WERI-Rb-1 (cell line): ENCODE measurements at regions not wholly inside any gene's neighbourhood (a gene's known extent, or its start where the extent isn't known, plus 50 kb on each side); places are given as distances from the start of the nearest gene placed in this dataset.

Experiments
- DNase-seq: peaks from one replicate; pipeline ENCODE4 v3.0.0-alpha.2; 2020
- H3K27ac ChIP-seq: fragments of 250-450 bp; sonication (Bioruptor Pico); 2 replicates; pipeline ENCODE4 v1.5.1; 2020; ENCODE audit warnings: mild to moderate bottlenecking, moderate library complexity
- H3K27me3 ChIP-seq: fragments of 250-450 bp; sonication (Bioruptor Pico); 2 replicates; pipeline ENCODE4 v1.5.1; 2021; ENCODE audit warnings: mild to moderate bottlenecking, low read depth, moderate library complexity; ENCODE audit not compliant: insufficient read depth, severe bottlenecking
- H3K36me3 ChIP-seq: fragments of 250-450 bp; sonication (Bioruptor Pico); 2 replicates; pipeline ENCODE4 v1.5.1; 2020; ENCODE audit warnings: mild to moderate bottlenecking, moderate library complexity
- H3K4me3 ChIP-seq: 2 replicates; pipeline ENCODE4 v1.5.1; 2011; ENCODE audit warnings: low read depth, mild to moderate bottlenecking, control low read depth, low read length
- H3K9me3 ChIP-seq: fragments of 250-450 bp; sonication (Bioruptor Pico); 2 replicates; pipeline ENCODE4 v1.5.1; 2021; ENCODE audit warnings: mild to moderate bottlenecking, moderate library complexity; ENCODE audit not compliant: severe bottlenecking
- TF ChIP-seq, protein P1 (sequence below): IDR thresholded peaks from 2 replicates; pipeline ENCODE4 v1.5.1; 2011; ENCODE audit warnings: low read depth, mild to moderate bottlenecking, control low read depth, inconsistent platforms, low read length

DNA sequence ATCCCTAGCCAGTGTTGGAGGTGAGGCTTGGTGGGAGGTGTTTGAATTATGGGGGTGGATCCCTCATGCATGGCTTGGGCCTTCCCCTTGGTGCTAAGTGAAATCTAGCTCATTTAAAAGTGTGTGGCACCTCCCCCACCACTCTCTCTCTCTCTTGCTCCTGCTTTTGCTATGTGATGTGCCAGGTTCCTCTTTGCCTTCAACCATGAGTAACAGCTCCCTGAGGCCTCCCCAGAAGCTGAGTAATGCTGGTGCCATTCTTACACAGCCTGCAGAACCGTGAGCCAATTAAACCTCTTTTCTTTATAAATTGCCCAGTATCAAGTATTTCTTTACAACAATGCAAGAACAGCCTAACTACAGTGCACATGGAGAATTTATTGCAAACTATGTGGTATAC lies 188.8 kb upstream of the POT1 start:
- DNase-seq = no peak
- Histone ChIP-seq H3K36me3 (no peaks in the 10 kb centered on the region), H3K27me3 (no peaks in the 10 kb centered on the region), H3K9me3 (no peaks in the 10 kb centered on the region), H3K4me3 (no peak overlapping the region), H3K27ac (no peak overlapping the region)
- TF ChIP-seq, protein P1, sequence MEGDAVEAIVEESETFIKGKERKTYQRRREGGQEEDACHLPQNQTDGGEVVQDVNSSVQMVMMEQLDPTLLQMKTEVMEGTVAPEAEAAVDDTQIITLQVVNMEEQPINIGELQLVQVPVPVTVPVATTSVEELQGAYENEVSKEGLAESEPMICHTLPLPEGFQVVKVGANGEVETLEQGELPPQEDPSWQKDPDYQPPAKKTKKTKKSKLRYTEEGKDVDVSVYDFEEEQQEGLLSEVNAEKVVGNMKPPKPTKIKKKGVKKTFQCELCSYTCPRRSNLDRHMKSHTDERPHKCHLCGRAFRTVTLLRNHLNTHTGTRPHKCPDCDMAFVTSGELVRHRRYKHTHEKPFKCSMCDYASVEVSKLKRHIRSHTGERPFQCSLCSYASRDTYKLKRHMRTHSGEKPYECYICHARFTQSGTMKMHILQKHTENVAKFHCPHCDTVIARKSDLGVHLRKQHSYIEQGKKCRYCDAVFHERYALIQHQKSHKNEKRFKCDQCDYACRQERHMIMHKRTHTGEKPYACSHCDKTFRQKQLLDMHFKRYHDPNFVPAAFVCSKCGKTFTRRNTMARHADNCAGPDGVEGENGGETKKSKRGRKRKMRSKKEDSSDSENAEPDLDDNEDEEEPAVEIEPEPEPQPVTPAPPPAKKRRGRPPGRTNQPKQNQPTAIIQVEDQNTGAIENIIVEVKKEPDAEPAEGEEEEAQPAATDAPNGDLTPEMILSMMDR = no peak

DNA sequence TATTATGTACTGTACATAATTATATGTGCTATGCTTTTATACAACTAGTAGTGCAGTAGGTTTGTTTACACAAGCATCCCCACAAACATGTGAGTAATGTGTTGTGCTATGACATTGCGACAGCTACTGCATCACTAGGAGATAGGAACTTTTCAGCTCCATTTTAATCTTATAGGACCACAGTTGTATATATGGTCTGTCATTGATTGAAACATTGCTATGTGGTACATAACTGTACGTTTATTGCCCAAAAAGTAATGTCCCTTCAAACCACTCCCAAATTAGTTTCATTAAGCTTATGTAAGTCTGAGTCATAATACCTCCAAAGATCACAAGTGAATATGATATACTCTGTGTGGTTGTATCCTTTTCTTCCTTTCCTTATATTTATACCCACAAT lies 183.2 kb upstream of the POT1 start:
- TF ChIP-seq, protein P1 = no peak
- H3K27me3 ChIP-seq = no peaks in the 10 kb centered on the region
- no peaks in the 10 kb centered on the region for H3K36me3 ChIP-seq
- H3K27ac ChIP-seq = no peak overlapping the region
- H3K4me3 ChIP-seq = no peak overlapping the region
- H3K9me3 ChIP-seq = no peaks in the 10 kb centered on the region
- DNase-seq = no peak

DNA sequence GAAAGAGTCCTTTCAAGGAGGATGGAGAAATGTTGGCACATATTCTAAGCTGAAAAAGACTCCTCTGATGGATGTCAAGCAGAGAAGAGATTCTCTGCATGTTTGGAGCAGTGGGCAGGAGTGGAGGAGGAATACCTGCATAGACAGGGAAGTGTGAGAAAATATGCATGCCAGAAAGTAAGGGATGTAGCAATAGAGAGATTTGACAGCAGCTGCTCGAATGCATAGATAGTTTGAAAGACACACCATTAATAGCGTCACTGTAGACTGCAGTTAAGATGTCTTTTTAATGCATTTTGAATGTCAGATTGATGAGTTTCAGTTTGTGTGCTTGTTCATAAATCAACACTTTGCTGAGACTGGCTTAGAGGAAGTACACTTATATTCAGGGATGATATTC lies 169.9 kb upstream of the POT1 start:
- Histone ChIP-seq H3K36me3 (no peaks in the 10 kb centered on the region), H3K27me3 (no peaks in the 10 kb centered on the region), H3K4me3 (no peak overlapping the region), H3K27ac (no peak overlapping the region), H3K9me3 (no peaks in the 10 kb centered on the region)
- TF ChIP-seq, protein P1 = no peak
- no peak for DNase-seq

DNA sequence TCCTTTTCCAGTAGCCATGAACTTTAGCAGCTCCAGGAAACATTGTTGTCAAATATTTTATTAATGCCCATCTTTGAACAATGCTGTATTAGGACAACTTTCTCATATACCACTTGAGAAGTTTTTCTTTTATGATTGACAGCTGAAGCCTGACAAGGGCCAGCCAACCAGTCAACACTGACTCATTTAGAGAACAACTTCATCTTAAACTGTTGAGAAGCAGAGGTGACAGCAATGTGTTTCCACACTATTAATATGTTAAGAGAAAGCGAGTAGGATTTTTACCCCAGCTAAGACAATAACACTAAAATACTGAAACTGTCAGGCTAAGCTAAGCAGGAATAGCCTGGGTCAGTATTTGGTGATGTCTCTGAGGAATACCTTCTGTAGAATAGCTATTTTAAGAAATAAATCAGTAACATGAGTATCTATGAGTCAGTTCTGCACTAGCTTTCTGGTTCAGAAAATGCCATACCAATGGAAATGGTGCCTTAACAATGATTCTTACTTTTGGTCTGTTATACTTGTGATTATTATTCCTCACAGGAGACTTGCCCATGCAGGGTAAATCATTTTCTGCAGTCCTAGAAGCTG lies 168.8 kb upstream of the POT1 start:
- no peak for DNase-seq
- TF ChIP-seq, protein P1 = no peak
- no peak overlapping the region for H3K4me3 ChIP-seq

DNA sequence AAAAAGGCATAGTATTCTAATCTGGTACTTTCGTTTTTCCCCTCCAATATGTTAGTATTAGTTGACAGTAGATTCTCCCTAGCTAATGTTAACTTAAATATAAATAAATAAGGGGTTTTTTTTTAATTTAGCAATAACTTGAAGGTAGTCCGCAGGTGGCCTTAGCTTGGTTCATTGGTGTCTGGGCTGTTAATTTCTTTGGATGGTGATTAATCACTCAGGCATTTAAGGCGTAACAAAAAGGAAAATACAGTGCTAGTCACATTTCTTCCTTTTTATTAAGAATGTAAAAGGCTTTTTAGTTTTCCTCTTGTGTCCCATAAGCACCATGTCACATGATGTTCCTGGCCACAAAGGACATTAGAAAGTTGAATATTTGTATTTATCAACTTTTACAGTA lies 161.0 kb upstream of the POT1 start:
- H3K36me3 ChIP-seq = no peaks in the 10 kb centered on the region
- no peak for DNase-seq
- no peak overlapping the region for H3K4me3 ChIP-seq
- TF ChIP-seq, protein P1 = no peak
- no peaks in the 10 kb centered on the region for H3K9me3 ChIP-seq
- H3K27ac ChIP-seq = no peak overlapping the region
- no peaks in the 10 kb centered on the region for H3K27me3 ChIP-seq

More for the DNA sequence above, 168.8 kb upstream of the POT1 start:
- H3K36me3 ChIP-seq = no peaks in the 10 kb centered on the region
- H3K27me3 ChIP-seq = no peaks in the 10 kb centered on the region
- no peaks in the 10 kb centered on the region for H3K9me3 ChIP-seq
- H3K27ac ChIP-seq = no peak overlapping the region

DNA sequence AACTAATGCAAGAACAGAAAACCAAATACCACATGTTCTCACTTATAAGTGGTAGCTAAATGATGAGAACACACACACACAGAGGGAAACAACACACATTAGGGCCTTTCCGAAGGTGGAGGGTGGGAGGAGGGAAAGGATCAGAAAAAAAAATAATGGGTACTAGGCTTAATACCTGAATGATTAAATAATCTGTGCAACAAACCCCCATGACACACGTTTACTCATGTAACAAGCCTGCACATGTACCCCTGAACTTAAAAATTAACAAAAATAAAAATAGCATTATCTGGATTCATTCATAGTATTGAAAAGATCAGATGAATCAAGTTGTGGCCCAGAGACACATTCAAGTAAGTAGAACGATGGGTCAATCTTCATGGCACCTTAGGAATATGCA lies 159.5 kb upstream of the POT1 start:
- DNase-seq = no peak
- Histone ChIP-seq H3K27ac (no peak overlapping the region), H3K27me3 (no peaks in the 10 kb centered on the region), H3K36me3 (no peaks in the 10 kb centered on the region), H3K9me3 (no peaks in the 10 kb centered on the region), H3K4me3 (no peak overlapping the region)
- TF ChIP-seq, protein P1 = no peak
